ENCODE measurements at regions not wholly inside any gene's neighbourhood (a gene's known extent, or its start where the extent isn't known, plus 50 kb on each side); places are given as distances from the start of the nearest gene placed in this dataset.

- H3K9me3 ChIP-seq (ENCODE audit: control insufficient read depth, insufficient read depth, low read depth, low read length): no peaks in the 10 kb centered on the region
- no peak overlapping the region for H3K27ac ChIP-seq (ENCODE audit: extremely low read depth, low read depth, low read length)
- no peak overlapping the region for H3K4me3 ChIP-seq (ENCODE audit: low read depth, low read length)
- no peak for TF ChIP-seq ZNF677 (tag by site-specific recombination; IDR thresholded peaks at IDR 0.05)
- TF ChIP-seq ZNF112 (tag by site-specific recombination; IDR thresholded peaks at IDR 0.05): no peak
- no peak for TF ChIP-seq ZNF521 (tag by site-specific recombination; IDR thresholded peaks at IDR 0.05)
- no peak for TF ChIP-seq ZBTB7A (tag by site-specific recombination; IDR thresholded peaks at IDR 0.05; ENCODE audit: low read depth)
- TF ChIP-seq ZSCAN18 (tag by site-specific recombination; IDR thresholded peaks at IDR 0.05): no peak
- no peak for TF ChIP-seq ZBTB49 (tag by site-specific recombination; IDR thresholded peaks at IDR 0.05; ENCODE audit: low read depth)
- TF ChIP-seq ZNF600 (tag by site-specific recombination; IDR thresholded peaks at IDR 0.05): no peak
- TF ChIP-seq ZBTB20 (tag by site-specific recombination; IDR thresholded peaks at IDR 0.05): no peak
- no peak for TF ChIP-seq ZBTB8A (tag by site-specific recombination; IDR thresholded peaks at IDR 0.05)
- ChIA-PET CTCF (interaction anchor here (0.7 kb wide), 1 partner anchor 21 kb away, joined by 3 read pairs; no protein-coding TSS in a partner anchor), POLR2A (no interaction called here)
- H3K4me1 ChIP-seq (ENCODE audit: control insufficient read depth, insufficient read depth, low read length): no peaks in the 10 kb centered on the region
- no peaks in the 10 kb centered on the region for H3K36me3 ChIP-seq (ENCODE audit: control insufficient read depth in 2 of 2, insufficient read depth in 1 of 2, low read length in 2 of 2)
These were observed 108.0 kb upstream of the TLL1 start for GRCh38 chr4:165765053-165765452.

GRCh38 chr4:165766018-165766417 is 107.0 kb upstream of the TLL1 start:
- H3K9me3 ChIP-seq (ENCODE audit: control insufficient read depth, insufficient read depth, low read depth, low read length): no peaks in the 10 kb centered on the region
- H3K36me3 ChIP-seq (ENCODE audit: control insufficient read depth in 2 of 2, insufficient read depth in 1 of 2, low read length in 2 of 2): no peaks in the 10 kb centered on the region
- no peaks in the 10 kb centered on the region for H3K4me1 ChIP-seq (ENCODE audit: control insufficient read depth, insufficient read depth, low read length)
- no peak overlapping the region for H3K27ac ChIP-seq (ENCODE audit: extremely low read depth, low read depth, low read length)
- H3K4me3 ChIP-seq (ENCODE audit: low read depth, low read length): no peak overlapping the region
- ChIA-PET POLR2A (no interaction called here), CTCF (interaction anchor here (0.7 kb wide), 1 partner anchor 20 kb away, joined by 3 read pairs; no protein-coding TSS in a partner anchor)
- TF ChIP-seq ZNF514 (tag by site-specific recombination; IDR thresholded peaks at IDR 0.05): no peak
- no peak for TF ChIP-seq PRDM6 (tag by site-specific recombination; IDR thresholded peaks at IDR 0.05)
- no peak for TF ChIP-seq HOXD13 (CRISPR knock-in tag; IDR thresholded peaks at IDR 0.05; ENCODE audit: borderline replicate concordance)
- TF ChIP-seq ELK4 (IDR thresholded peaks at IDR 0.05; ENCODE audit: borderline replicate concordance, low read depth, low read length): no peak
- no peak for TF ChIP-seq ZNF341 (tag by site-specific recombination; IDR thresholded peaks at IDR 0.05; ENCODE audit: low read depth)
- TF ChIP-seq ZNF239 (tag by site-specific recombination; IDR thresholded peaks at IDR 0.05): no peak
- TF ChIP-seq SETDB1 (IDR thresholded peaks at IDR 0.05; ENCODE audit: insufficient read length, low read length): no peak
- TF ChIP-seq ZBTB21 (tag by site-specific recombination; IDR thresholded peaks at IDR 0.05): no peak
- TF ChIP-seq ZFHX2 (tag by site-specific recombination; conservative IDR thresholded peaks at IDR 0.05): no peak
- TF ChIP-seq ATF2 (tag by site-specific recombination; IDR thresholded peaks at IDR 0.05; ENCODE audit: low read depth): no peak
- no peak for TF ChIP-seq ZNF830 (tag by site-specific recombination; IDR thresholded peaks at IDR 0.05; ENCODE audit: low read depth)
- no peak for TF ChIP-seq GLIS1 (tag by site-specific recombination; IDR thresholded peaks at IDR 0.05)
- no peak for TF ChIP-seq ZNF16 (tag by site-specific recombination; IDR thresholded peaks at IDR 0.05; ENCODE audit: low read depth)
- no peak for TF ChIP-seq ZNF155 (tag by site-specific recombination; IDR thresholded peaks at IDR 0.05)
- no peak for TF ChIP-seq ZNF404 (tag by site-specific recombination; IDR thresholded peaks at IDR 0.05)
- TF ChIP-seq SP3 (tag by site-specific recombination; IDR thresholded peaks at IDR 0.05): no peak
- no peak for TF ChIP-seq ZNF157 (tag by site-specific recombination; IDR thresholded peaks at IDR 0.05)
- TF ChIP-seq ZNF560 (tag by site-specific recombination; IDR thresholded peaks at IDR 0.05; ENCODE audit: borderline replicate concordance): no peak
- TF ChIP-seq ZNF549 (tag by site-specific recombination; IDR thresholded peaks at IDR 0.05): no peak
